ENCODE measurements at regions not wholly inside any gene's neighbourhood (a gene's known extent, or its start where the extent isn't known, plus 50 kb on each side); places are given as distances from the start of the nearest gene placed in this dataset.
A peak's percentile ranks its signal among the peaks of the same experiment; 100 is the strongest.

DNA sequence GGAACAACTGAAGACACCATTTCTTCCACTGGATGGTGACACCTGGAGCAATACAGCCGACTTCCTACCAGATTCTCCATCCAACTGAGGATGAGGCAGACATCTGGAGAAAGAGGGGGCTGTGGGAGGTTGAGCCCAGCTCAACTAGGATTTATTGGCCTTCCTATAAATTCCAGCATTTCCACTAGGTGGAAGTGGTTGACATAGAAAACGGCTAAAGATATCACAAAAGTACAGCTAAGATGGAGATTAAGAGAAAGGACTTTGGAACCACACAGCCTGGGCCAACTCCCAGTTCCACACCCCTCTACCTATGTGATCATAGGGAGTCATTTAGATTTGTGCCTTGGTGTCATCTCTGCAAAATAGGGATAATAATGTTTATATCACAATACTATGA, 61.3 kb upstream of the CAV2 start:
- DNase-seq (ENCODE audit: low read depth): peak; percentile 42
- no peak overlapping the region for H3K4me3 ChIP-seq (ENCODE audit: low read length)
- TF ChIP-seq, protein P1, sequence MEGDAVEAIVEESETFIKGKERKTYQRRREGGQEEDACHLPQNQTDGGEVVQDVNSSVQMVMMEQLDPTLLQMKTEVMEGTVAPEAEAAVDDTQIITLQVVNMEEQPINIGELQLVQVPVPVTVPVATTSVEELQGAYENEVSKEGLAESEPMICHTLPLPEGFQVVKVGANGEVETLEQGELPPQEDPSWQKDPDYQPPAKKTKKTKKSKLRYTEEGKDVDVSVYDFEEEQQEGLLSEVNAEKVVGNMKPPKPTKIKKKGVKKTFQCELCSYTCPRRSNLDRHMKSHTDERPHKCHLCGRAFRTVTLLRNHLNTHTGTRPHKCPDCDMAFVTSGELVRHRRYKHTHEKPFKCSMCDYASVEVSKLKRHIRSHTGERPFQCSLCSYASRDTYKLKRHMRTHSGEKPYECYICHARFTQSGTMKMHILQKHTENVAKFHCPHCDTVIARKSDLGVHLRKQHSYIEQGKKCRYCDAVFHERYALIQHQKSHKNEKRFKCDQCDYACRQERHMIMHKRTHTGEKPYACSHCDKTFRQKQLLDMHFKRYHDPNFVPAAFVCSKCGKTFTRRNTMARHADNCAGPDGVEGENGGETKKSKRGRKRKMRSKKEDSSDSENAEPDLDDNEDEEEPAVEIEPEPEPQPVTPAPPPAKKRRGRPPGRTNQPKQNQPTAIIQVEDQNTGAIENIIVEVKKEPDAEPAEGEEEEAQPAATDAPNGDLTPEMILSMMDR (conservative IDR thresholded peaks at IDR 0.05; ENCODE audit: low read length): peak; percentile 38

DNA sequence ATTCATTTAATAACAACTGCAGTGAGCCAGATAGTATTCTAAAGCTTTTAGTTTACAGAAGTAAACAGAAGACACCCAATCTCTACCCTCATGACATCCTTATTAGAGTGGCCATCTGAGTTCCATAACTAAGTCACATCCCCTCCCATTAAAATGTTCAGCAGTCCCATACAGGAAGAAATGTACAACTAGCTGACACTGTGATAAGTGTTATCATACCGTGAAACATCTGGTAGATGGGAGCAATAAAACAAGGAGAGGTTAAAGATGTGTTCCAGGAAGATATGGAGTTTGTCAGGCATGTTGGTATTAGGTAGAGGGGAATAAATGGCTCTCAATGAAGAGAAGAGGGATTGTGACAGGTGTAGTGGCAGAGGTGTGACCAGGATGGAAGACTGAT, 60.5 kb upstream of the CAV2 start:
- no peak overlapping the region for H3K4me3 ChIP-seq (ENCODE audit: low read length)
- TF ChIP-seq, protein P1 (conservative IDR thresholded peaks at IDR 0.05; ENCODE audit: low read length): no peak
- DNase-seq (ENCODE audit: low read depth): no peak

DNA sequence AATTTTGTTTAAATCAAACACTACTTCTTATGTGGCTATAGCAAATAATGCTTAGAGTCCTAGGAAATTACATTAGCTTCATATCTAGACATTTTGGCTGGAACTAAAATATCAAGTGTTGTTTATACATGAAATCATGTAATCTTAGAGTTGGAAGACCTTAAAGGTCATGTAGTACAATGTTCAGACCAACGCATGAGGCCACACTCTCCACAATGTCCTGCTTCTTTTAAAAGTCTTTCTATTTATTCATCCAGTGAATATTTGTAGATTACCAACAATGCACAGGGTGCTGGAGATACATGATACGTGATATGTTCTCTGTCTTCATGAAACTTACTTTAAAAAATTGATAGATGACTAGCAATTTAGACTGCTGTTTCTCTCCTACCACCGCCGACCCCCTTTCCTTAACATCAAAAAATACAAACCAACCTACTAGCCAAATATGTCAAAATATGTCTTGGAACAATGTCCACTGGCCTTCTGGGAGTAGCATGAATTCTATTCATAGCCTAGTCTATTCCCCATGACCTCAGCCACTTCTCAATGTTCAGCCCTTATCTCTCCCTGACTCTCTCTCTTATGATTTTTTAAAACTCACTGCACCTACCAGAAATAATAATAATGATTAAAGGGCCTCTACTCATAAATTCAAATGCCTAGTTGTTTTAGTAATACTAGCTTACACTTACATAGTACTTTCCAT, 59.5 kb upstream of the CAV2 start:
- H3K4me3 ChIP-seq (ENCODE audit: low read length): no peak overlapping the region
- no peak for DNase-seq (ENCODE audit: low read depth)
- TF ChIP-seq, protein P1 (conservative IDR thresholded peaks at IDR 0.05; ENCODE audit: low read length): no peak

DNA sequence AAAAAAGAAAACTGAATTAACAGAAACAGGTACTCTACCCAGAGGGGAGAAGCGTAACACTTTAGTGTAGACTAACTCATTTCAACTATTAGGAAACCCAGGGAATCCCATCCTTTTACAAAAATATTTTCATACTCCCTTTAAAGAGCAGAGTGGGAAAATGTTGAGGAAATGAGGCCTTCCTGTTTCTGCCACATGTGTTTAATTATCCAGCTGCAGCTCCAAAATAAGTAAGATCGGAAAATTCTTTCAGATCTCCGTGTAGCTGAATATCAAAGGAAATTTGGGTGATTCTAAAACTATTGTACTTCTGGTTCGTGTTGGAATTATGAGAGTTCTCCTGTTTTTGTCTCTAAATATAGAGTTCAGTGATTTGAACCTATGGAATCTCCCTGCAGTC, 58.0 kb upstream of the CAV2 start:
- H3K4me3 ChIP-seq (ENCODE audit: low read length): no peak overlapping the region
- TF ChIP-seq, protein P1 (conservative IDR thresholded peaks at IDR 0.05; ENCODE audit: low read length): no peak
- DNase-seq (ENCODE audit: low read depth): peak; percentile 83

DNA sequence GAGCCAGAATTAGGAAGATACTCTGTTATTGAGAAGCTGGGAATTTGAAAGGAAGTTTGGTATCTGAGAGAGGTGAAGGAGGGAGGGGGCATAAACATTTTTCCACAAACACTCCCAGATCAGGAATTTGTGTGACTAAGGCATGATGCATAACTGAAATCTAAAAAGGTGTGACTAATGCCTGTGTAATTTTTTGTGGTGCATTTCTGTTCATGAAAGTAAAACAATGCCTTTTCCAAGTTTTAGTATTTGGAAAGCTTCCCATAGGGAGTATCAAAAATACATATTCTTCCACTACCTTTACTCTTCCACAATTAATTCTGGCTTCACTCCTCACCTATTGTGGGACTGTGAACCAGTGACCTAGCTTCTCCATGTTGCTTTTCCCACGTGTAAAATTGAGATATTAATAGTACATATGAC, 56.4 kb upstream of the CAV2 start:
- DNase-seq (ENCODE audit: low read depth): peak; percentile 96
- H3K4me3 ChIP-seq (ENCODE audit: low read length): no peak overlapping the region
- TF ChIP-seq, protein P1 (conservative IDR thresholded peaks at IDR 0.05; ENCODE audit: low read length): no peak

DNA sequence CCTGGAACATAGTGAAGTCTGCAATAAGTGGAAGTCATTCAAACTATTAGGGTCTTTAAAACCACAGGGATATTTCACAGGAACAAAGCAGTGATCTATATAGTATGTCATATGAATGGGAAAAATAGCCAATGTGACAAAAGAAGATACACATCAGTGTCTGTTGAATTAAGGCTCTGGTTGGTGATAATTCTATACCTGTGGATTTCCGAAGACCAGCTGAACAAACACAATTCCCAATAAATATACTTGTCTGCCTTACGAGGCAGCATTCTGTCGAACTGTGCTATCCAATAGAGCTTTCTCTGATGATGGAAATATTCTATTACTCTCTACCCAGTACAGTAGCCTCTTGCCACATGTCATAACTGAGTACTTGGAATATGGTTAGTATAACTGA, 55.9 kb upstream of the CAV2 start:
- no peak for DNase-seq (ENCODE audit: low read depth)
- TF ChIP-seq, protein P1 (conservative IDR thresholded peaks at IDR 0.05; ENCODE audit: low read length): no peak
- no peak overlapping the region for H3K4me3 ChIP-seq (ENCODE audit: low read length)

DNA sequence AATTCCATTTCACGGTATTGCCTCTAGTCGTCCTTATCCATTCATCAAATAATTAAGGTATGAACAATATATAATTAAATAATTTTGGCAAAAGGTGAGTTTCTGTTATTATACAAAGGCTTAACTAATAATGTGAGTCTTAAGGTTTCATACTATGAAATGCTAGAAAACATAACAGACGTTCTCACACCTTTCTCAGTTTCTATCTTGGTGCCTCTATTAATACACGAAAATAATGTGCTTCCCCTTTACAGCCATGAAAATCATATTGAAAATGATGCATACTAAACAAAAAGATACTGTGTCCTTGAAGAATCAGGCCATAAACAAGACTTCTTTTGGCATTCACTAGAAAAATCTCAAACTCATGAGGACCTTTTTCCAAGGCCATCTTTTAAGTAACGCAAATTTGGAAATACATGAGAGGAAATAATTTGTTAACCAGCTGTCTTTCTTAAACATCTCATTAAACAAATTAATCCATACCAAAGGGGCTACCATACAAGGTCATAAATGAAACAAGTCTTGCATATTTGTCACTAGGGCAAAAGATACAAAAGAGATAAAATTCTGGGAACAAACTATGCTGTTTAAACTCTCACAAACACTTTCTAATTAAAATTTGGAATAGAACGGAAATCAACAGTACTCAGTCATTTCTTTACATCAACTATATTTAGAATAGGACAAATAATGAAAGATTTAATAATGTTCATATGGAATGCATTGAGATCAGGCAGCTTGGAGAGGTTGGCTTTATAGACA, 53.9 kb upstream of the CAV2 start:
- H3K4me3 ChIP-seq (ENCODE audit: low read length): no peak overlapping the region
- TF ChIP-seq, protein P1 (conservative IDR thresholded peaks at IDR 0.05; ENCODE audit: low read length): no peak
- DNase-seq (ENCODE audit: low read depth): no peak

All from AG10803 (cell line).